ENCODE measurements at regions not wholly inside any gene's neighbourhood (a gene's known extent, or its start where the extent isn't known, plus 50 kb on each side); places are given as distances from the start of the nearest gene placed in this dataset.
"Not testable (repeated sequence)": the region's sequence is repeated elsewhere in the genome, so short reads cannot be mapped to it uniquely, and the experiment has no call there.

DNA sequence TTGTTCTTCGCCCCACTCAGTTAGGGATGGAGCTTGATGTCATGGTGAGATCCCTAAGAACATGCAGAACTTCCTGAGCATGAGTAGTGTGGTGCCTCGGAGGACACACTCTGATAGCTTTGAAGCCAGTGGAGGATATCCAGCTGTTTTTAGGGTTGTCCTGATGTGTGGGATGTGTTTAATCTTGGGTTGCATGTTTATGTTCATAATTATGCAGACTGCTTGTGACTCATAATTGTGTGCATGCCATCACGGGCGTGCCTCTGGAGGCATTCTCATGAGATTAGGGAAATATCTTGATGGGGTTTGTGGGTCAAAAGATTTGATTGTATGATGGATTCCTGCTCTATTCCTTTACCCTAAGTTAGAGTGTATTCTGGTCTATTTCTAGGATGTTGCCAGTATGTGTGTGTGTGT is 267.4 kb upstream of the PELI2 start:
- no peak for DNase-seq

- no peak for DNase-seq
Measured at GRCh38 chr14:55851301-55851700, 266.9 kb upstream of the PELI2 start.

DNA sequence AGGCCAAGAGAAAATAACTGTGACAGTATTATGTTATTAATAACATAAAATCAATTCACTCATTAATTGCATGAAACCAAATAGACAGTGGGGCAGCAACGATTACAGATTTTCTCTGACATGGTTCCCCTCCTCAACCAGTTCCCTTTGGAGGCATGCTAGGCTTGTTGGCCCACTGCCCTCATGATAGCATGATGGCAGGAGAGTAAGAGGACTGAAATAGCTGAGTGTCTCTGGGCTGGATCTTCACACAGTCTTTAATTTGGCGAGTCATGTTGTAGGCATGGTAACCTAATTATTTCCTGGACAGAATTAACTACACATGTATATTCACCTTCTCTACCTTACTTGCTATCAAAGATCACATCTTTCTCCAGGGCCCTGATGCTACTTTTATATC is 266.2 kb upstream of the PELI2 start:
- DNase-seq = no peak

DNA sequence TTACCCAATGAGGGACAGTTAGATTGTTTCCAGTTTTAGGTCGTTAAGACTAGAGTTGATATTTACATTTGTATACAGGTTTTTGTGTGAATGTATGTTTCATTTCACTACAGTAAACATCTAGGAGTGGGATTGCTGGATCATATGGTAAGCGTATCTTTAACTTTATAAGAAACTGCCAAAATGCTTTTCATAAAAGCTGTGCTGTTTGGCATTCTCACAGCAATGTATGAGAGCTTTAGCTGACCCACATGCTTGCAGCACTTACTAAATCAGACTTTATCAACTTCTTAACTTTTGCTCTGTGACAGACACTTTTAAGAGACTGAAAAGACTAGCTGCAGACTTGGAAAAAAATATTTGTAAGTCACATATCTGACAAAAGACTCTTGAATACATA is 262.5 kb upstream of the PELI2 start:
- DNase-seq = no peak

GRCh38 chr14:55858604-55859003 is 259.6 kb upstream of the PELI2 start:
- DNase-seq = no peak

DNA sequence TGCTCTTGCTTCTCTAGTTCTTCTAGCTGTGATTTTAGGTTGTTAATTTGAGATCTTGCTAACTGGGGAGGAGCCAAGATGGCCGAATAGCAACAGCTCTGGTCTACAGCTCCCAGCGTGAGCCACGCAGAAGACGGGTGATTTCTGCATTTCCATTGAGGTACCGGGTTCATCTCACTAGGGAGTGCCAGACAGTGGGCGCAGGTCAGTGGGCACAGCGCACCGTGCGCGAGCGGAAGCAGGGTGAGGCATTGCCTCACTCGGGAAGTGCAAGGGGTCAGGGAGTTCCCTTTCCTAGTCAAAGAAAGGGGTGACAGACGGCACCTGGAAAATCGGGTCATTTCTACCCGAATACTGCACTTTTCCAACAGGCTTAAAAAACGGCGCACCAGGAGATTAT is 256.6 kb upstream of the PELI2 start:
- DNase-seq = not testable (repeated sequence)

GRCh38 chr14:55864890-55865655 is 253.1 kb upstream of the PELI2 start:
- no peak for DNase-seq

- DNase-seq = no peak
Measured at GRCh38 chr14:55867311-55867710, 250.9 kb upstream of the PELI2 start.

- DNase-seq = no peak
Measured at GRCh38 chr14:55867719-55868118, 250.5 kb upstream of the PELI2 start.

- DNase-seq = no peak
Measured at GRCh38 chr14:55869397-55870049, 248.7 kb upstream of the PELI2 start.

GRCh38 chr14:55873169-55873568 is 245.0 kb upstream of the PELI2 start:
- no peak for DNase-seq

- no peak for DNase-seq
Measured at GRCh38 chr14:55874785-55875184, 243.4 kb upstream of the PELI2 start.

GRCh38 chr14:55877942-55878341 is 240.3 kb upstream of the PELI2 start:
- DNase-seq = no peak

DNA sequence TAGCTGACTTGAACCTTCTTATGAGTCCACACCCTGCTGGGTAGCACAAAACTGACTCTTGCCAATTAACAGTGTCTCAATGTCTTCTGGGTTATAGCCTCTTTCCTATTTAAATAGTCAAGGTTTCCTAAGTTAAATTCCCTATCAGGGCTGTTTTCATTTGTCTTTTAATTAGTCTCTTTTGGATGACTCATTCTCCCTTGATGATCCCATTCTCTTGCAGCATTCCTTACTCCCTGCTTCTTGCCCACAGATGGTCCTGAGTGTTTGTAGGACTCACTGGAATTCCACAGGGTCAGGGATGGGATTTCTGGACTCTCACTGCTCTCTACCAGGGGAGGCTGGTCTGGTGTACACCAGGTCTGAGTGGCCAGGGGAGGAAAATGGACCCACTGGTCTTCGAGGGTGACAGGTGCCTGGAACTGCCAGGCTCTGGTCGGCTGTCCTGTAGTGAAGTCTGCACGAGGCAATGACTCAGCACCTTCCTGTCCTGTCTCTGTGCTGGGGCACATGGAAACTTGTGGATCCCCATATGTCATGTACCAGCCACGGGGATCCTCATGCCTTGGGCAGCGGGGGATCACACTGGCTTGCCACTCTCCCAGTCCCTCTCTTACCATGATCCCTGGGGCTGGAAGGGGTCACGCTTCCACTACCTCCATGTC is 236.5 kb upstream of the PELI2 start:
- no peak for DNase-seq

- DNase-seq = no peak
Measured at GRCh38 chr14:55884819-55885218, 233.4 kb upstream of the PELI2 start.

- DNase-seq = peak; percentile 79
Measured at GRCh38 chr14:55889124-55889523, 229.1 kb upstream of the PELI2 start.

- DNase-seq = no peak
Measured at GRCh38 chr14:55891692-55892091, 226.5 kb upstream of the PELI2 start.

DNA sequence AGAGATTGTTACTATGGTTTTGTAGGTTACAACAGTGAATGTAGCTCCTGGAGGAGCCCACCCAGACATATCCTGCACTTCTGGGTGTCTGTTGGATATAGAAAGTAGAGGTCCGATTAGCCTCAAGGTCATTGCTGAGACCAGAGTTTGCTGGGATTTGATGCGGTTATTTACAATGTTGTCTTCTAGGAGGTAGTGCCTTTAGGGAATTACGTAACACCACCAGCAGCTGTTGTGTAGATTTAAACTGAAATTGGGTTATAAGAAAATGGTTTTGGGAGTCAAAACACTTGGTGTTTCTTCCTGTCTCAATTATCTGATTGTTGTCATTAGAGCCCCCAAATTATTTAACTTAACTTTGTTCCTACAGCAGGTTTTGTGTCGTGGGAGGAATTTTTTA is 225.3 kb upstream of the PELI2 start:
- no peak for DNase-seq

DNA sequence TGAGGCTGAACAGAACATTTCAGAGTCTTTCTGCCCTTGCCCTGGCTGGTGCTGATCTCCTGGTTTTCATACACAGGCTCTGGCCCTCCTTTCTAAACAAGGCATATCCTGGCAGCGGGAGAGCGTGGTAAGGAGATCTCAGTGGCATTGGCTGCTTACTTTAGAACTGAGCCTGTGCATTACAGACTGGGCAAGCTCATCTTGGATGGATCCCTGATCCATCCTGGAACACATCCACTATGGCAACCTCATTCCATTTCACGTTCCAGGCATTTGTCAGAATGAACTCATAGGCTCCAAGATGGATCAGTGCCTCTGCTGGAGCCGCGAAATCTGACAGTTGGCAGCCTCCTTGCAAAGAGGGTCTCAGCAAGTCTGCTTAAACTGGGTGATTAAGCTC is 224.5 kb upstream of the PELI2 start:
- DNase-seq = no peak

DNA sequence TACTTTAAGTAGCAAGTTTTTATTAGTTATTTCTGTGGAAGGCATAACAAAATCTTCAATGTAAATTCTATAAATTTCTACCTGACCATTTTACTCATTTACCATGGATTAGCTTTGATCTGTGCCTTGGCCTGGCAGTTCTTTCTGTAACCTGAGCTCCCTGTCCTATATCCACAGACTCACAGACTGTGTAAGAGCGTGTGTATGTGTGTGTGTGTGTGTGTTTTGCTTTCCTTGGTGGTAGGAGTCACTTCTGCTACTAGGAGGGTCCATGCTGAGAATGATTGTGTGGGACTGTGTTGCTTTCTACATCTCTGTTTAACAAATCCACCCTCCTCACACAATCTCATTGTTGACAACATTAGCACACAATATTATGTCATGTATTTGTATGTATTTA is 221.2 kb upstream of the PELI2 start:
- DNase-seq = no peak

GRCh38 chr14:55898938-55899337 is 219.3 kb upstream of the PELI2 start:
- DNase-seq = no peak

- DNase-seq = no peak
Measured at GRCh38 chr14:55899531-55899930, 218.7 kb upstream of the PELI2 start.

DNA sequence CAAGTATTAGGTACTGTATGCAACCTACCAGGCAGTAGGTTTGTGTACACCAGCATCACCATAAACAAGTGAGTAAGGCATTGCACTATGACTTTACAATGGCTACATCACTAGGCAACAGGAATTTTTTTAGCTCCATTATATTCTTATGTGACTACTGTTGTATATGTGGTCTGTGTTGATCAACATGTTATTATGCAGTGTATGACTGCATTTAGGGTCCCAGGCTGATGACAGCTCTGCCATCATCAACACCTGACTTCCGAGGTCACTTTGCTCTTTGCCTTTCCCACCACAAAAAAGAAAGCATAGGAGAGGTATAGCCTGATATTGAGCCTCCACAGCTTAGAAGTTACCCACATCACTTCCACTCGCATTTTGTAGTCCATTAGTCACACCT is 217.5 kb upstream of the PELI2 start:
- DNase-seq = no peak

DNA sequence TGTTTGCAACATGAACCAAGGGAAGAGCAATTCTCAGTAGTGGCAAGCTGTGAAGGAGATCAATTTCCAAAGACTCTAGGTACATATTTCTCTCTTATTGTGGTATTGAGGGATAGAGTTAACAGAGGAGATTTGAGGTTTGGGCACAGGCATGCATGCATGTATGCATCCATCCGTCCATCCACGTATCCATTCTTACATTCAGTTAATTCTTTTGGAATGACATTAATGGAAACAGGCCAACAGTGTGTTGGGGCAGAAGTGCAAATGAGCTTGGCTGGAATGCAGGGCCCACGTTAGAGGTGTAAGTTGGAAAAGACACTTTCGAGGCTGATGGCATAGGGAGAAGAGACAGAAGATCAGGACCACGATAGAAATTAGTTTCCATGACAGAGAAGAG is 216.9 kb upstream of the PELI2 start:
- no peak for DNase-seq

Measured in NCI-H1417 treated with DMSO at 0.1 percent for 48 hours (cell line).